AG09319 (cell line): ENCODE measurements at regions not wholly inside any gene's neighbourhood (a gene's known extent, or its start where the extent isn't known, plus 50 kb on each side); places are given as distances from the start of the nearest gene placed in this dataset.
A peak's percentile ranks its signal among the peaks of the same experiment; 100 is the strongest.

ENCODE experiments used
- DNase-seq: peaks from one replicate; pipeline ENCODE4 v3.0.0-alpha.2; 2010; ENCODE audit warnings: low read depth; ENCODE audit errors: extremely low read depth
- TF ChIP-seq, protein P1 (sequence below): IDR thresholded peaks from 2 replicates; pipeline ENCODE4 v1.5.1; 2011; ENCODE audit warnings: low read depth, mild to moderate bottlenecking, inconsistent platforms, low read length, moderate library complexity

- TF ChIP-seq, protein P1, sequence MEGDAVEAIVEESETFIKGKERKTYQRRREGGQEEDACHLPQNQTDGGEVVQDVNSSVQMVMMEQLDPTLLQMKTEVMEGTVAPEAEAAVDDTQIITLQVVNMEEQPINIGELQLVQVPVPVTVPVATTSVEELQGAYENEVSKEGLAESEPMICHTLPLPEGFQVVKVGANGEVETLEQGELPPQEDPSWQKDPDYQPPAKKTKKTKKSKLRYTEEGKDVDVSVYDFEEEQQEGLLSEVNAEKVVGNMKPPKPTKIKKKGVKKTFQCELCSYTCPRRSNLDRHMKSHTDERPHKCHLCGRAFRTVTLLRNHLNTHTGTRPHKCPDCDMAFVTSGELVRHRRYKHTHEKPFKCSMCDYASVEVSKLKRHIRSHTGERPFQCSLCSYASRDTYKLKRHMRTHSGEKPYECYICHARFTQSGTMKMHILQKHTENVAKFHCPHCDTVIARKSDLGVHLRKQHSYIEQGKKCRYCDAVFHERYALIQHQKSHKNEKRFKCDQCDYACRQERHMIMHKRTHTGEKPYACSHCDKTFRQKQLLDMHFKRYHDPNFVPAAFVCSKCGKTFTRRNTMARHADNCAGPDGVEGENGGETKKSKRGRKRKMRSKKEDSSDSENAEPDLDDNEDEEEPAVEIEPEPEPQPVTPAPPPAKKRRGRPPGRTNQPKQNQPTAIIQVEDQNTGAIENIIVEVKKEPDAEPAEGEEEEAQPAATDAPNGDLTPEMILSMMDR, result no peak
- no peak for DNase-seq
Observed at GRCh38 chr12:45102818-45103217, 51.9 kb upstream of the DBX2 start.

DNA sequence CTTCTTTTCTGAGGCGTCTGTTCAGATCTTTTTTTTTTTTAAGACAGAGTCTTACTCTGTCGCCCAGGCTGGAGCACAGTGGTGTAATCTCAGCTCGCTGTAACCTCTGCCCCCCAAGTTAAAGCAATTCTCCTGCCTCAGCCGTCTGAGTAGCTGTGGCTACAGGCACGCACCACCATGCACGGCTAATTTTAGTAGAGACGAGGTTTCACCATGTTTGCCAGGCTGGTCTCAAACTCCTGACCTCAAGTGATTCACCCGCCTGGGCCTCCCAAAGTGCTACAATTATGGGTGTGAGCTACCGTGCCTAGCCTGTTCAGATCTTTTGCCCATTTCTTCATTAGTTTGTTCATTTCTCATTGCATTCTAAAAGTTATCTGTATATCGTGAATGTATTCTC is 55.1 kb upstream of the DBX2 start:
- no peak for DNase-seq
- TF ChIP-seq, protein P1, result no peak

DNA sequence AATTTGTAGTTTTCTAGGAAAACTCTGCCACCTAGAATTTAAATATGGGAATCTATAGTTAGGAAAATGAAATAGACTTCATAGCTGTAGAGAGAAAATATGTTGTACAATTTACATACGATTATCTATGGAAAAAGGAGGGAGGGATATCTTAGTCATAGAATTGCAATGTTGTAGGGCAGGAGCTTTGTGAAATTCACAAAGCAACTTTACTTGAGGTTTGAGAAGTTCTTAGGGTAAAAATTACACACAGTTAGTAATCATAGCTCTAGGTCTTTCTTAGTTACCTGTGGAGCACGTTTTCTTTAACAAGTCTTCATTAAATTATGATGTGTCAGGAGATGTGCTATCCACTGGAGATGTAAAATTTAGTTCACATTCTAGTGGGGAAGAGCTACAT is 61.4 kb upstream of the DBX2 start:
- no peak for DNase-seq

GRCh38 chr12:45121224-45121623 is 70.3 kb upstream of the DBX2 start:
- TF ChIP-seq, protein P1, result no peak
- DNase-seq, result no peak

More for the DNA sequence above, 61.4 kb upstream of the DBX2 start:
- TF ChIP-seq, protein P1, result no peak

DNA sequence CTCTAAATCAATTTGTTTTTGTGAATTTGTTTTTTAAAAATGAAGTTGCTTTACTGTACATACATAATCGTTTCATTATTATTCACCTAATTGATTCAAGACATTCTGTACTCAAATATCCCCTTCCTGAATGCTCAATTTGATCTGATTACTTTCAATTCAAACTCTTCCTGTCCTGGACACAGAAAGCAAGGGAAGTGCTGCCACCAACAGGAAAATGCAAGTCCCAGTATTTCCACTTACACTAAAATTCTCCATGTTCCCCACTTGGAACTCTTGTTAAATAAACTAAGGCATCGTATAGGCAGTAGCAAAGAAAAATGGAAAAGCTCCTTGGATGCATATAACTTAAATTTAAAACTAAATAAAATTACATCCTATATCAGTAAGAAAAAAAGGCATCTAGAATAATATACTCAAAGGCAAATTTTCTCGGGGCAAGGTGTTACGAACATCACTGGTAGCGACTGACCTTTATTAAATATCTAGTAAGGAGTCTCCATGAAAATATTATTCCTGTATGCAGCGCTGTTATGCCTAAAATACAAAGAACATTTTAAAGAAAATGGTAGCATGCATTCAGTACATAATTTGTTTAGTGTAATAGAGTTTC is 72.0 kb upstream of the DBX2 start:
- TF ChIP-seq, protein P1, result peak; percentile 23
- DNase-seq, result no peak

DNA sequence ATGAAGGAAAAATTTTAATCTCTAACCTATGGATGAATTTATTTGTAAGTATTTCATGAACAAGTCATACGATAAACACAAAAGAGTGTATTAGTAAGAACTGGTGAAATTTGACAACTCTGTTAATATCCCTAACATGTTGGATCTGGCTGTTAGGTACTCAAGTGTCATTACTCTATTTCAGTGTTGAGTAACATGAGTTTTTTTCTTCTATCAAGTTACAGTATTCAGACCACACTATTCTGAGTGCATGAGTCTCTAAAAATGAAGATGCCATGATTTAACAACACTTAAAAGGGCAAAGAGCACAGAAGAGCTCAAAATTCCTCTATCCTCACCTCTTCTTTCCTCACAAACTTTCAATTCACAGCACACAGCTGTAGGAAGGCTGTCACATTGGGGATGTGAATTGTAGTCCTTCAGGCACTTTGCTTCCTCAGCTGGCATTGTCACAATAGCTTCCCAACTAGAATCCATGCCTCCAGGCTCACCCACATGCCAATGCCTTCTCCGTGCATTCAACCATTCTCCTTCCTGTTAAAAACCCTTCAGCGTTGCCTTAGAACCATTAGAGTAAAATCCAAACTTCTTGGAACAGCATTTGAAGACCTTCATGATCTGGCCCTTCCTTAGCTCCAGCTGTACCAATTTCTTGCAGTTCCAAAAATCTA is 73.7 kb upstream of the DBX2 start:
- TF ChIP-seq, protein P1, result no peak
- no peak for DNase-seq

GRCh38 chr12:45125997-45126396 is 75.1 kb upstream of the DBX2 start:
- no peak for DNase-seq
- TF ChIP-seq, protein P1, result no peak
